Dedifferentiated amniotic fluid mesenchymal stem cell (primary cell): ENCODE measurements at regions not wholly inside any gene's neighbourhood (a gene's known extent, or its start where the extent isn't known, plus 50 kb on each side); places are given as distances from the start of the nearest gene placed in this dataset.
"Not testable (repeated sequence)": the region's sequence is repeated elsewhere in the genome, so short reads cannot be mapped to it uniquely, and the experiment has no call there.

ENCODE experiments used
- DNase-seq: peaks from one replicate; pipeline ENCODE4 v3.0.0-alpha.2; 2016; ENCODE audit errors: extremely low spot score

GRCh38 chr12:72863671-72864070 is 591.5 kb downstream of the TRHDE start:
- no peak for DNase-seq

GRCh38 chr12:72865921-72866320 is 593.8 kb downstream of the TRHDE start:
- no peak for DNase-seq

DNA sequence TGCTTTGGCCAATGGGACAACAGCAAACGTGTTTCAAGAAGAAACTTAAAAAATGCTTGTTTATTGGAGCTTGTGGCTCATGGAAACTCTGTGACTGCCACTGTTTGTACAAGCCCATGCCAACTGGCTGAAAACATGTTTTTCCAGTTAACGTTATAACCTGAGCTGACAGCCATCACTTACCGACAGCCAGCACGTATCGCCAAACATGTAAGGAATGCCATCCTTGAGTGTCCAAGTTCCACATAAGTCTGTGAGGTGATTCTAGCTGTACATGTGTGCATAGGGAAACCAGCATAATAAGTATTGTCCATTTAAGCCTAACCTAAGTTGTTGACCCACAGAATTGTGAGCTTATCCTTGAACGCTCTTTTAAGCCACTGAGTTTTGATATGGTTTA is 596.9 kb downstream of the TRHDE start:
- no peak for DNase-seq

DNA sequence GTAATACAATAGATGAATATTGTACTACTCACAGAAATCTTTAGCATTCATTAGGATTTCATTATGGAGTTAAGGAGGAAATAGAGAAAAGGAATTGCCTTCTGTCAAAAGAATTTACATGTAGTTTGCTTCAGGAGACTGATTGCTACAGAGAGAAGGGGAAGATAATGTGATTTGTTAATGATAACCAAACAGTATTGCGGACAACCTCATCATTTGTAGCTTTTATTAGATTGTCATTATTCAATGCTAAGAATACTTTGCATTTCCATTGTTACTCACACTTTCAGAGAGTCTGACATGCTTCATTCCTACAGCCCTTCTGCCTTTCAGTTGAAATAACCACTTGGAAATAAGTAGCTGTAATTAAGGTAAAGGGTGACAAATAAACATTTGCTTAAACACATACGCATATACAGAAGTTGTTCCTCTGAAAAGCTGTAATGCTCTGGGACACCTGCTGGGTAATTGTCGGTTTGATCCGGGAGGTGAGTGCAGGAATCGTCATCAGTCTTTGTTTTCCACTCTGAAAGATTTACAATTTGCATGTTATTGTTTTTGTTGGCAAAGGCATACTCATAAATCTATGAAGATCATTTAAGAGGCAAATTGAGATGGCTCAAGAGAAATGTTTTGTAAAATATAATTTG is 600.2 kb downstream of the TRHDE start:
- no peak for DNase-seq

DNA sequence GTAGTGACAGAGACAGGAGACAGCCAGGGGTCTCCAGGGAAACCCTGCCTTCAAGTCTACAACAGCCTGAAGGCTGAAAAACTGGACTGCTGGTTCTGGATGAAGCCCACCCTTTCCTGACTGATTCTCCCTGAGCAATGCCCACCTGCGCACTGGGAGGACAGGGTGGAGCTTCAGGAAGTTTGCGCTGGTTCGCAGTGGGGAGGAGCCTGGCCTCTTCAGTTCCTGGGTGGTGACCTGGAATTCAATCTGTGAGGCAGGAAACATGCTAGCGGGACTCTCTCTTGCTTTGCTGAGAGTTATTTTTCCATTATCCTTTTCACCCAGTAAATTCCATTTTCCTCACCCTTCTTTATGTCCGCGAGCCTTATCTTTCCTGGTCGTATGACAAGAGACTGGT is 600.8 kb downstream of the TRHDE start:
- no peak for DNase-seq

- DNase-seq = no peak
Observed at GRCh38 chr12:72876092-72876491, 603.9 kb downstream of the TRHDE start.

DNA sequence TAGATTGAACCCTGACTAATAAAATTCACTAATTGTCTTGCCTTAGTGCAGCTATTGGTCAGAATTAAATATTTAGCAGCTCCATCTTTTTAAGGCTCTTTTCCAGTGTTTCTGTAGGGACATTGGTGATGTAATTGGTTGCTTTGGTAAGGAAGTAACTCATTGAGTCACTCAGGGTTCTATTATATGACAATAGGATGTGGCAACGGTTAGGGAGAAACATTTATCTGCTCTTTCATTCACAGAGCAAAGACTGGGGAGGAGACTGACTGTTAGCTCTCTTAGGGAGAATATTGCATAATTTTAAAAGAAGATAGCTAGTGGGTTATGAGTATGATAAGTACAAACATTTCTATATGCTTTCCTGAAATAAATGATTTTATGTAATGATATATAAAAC is 616.5 kb downstream of the TRHDE start:
- DNase-seq = no peak

DNA sequence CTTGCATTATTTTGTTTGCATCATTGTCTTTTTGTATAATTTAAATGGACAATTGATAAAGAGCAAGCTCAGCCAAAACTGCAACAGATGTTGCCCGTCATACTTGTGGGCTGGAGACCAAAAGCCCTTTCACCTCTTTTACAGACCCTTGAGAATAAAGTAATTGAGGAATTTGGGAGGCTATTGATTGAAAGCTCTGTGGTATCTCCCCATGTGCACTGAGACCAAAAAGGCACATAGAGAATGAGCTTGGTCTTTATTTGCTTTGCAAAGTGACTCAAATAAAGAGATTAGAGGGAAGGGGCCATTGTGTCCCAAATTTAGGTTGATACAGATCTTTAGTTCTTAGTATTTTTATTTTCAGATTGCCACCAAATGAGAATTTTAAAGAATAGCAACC is 617.6 kb downstream of the TRHDE start:
- no peak for DNase-seq

- no peak for DNase-seq
Observed at GRCh38 chr12:72901685-72902084, 629.5 kb downstream of the TRHDE start.

GRCh38 chr12:72925716-72926115 is 653.5 kb downstream of the TRHDE start:
- DNase-seq = no peak

GRCh38 chr12:72931838-72932237 is 659.7 kb downstream of the TRHDE start:
- not testable (repeated sequence) for DNase-seq

DNA sequence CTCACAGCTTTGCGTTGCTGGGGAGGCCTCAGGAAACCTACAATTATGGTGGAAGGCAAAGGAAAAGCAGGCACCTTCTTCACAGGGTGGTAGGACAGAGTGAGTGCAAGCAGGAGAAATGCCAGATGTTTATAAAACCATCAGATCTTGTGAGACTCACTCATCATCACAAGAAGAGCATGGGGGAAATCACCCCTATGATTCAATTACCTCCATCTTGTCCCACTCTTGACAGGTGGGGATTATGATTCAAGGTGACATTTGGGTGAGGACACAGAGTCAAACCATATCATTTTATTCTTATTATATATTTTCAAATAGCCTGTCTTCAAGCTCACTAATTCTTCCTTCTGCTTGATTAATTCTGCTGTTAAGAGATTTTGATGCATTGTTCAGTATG is 665.3 kb downstream of the TRHDE start:
- DNase-seq = no peak

GRCh38 chr12:72957454-72957853 is 685.3 kb downstream of the TRHDE start:
- DNase-seq = no peak

- DNase-seq = no peak
Observed at GRCh38 chr12:72966684-72967083, 694.5 kb downstream of the TRHDE start.

GRCh38 chr12:72974954-72975555 is 702.9 kb downstream of the TRHDE start:
- DNase-seq = no peak

GRCh38 chr12:72978999-72979398 is 706.8 kb downstream of the TRHDE start:
- no peak for DNase-seq

GRCh38 chr12:72982356-72982755 is 710.2 kb downstream of the TRHDE start:
- DNase-seq = no peak

DNA sequence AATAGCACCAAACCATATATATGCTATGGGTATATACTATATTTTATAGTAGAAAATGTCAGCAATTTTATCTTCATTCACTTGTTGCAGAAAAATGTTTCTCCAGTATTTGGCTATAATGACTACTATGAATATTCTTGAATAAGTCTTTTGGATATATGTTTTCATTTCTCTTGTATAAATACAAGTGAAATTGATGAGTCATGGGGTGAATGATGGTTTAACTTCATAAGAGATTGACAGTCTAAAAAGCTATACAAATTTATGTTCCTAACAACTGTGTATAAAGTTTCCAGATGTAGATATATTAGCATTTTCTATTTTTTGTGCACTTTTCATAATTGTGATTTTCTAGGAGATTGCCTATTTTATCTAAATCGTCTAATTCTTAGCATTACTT is 714.8 kb downstream of the TRHDE start:
- no peak for DNase-seq

DNA sequence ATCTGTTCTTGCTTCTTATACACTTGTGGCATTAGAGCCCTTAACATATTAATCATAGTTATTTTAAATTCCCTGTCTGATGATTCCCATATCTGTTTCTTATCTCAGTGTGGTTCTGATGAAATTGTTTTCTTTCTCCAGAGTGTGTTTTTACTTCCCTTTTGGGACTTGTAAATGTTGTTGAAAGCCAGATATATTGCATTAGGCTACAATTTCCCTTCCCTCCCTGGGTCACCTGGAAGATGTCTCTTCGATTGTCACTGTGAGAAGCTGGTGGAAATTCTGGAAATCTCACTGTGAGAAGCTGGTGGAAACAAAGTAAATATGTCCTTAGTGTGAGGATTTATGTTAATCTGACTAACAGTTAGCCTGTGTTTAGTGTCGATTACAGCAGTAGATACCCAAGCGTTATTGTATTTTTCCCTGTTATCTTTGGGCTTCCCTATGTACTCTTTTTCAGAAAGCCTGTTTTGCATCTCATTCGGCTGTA is 717.3 kb downstream of the TRHDE start:
- DNase-seq = no peak

- DNase-seq = not testable (repeated sequence)
Observed at GRCh38 chr12:72995029-72995428, 722.9 kb downstream of the TRHDE start.

DNA sequence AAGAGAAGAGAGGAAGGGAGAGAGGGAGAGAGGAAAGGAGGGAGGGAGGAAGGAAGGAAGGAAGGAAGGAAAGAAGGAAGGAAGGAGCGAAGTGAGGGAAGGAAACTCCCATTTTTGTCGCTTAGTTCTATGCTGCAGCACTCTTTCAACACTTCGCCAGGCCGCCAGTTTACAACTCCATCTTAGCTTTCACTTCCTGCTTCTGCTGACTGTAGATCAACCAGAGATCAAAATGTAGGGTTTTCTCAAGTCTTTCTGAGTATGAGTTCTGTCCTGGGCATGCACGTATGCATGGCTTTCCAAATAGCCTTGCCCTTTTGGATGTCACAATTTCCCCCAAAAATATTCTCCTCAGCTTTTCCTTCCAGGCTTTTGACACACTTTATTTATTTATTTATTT is 723.4 kb downstream of the TRHDE start:
- DNase-seq = no peak

- DNase-seq = not testable (repeated sequence)
Observed at GRCh38 chr12:73001806-73002205, 729.6 kb downstream of the TRHDE start.

DNA sequence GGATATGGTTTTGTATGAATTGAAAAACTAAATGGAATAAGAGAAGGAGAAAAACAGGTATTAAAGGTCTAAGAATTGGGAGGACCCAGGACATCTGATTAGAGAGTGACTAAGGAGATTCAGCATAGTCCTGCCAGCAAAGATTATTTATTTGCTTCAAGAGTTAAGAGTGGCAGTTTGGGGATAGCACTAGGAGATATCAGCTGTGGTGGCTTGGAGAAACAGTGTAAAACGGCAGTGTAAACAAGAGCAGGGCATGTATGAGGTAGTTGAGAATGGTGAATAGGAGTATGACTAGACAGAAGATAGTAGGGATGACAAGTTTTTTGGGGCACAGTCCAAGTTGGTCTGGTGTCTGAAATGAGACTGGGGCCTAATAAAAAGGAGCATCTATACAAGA is 730.3 kb downstream of the TRHDE start:
- not testable (repeated sequence) for DNase-seq
